Superior temporal gyrus (tissue), 1 donor: ENCODE measurements at regions not wholly inside any gene's neighbourhood (a gene's known extent, or its start where the extent isn't known, plus 50 kb on each side); places are given as distances from the start of the nearest gene placed in this dataset.
A peak's percentile ranks its signal among the peaks of the same experiment; 100 is the strongest.
"Not testable (repeated sequence)": the region's sequence is repeated elsewhere in the genome, so short reads cannot be mapped to it uniquely, and the experiment has no call there.

ENCODE experiments used
- DNase-seq: peaks from one replicate; pipeline ENCODE4 v3.0.0-alpha.2; 2016; ENCODE audit errors: extremely low spot score

GRCh38 chr13:80962855-80963254, 621.9 kb upstream of the SPRY2 start:
- DNase-seq = no peak

GRCh38 chr13:80962173-80962572, 621.2 kb upstream of the SPRY2 start:
- no peak for DNase-seq

GRCh38 chr13:80957019-80957655, 616.2 kb upstream of the SPRY2 start:
- no peak for DNase-seq

- peak; percentile 27 for DNase-seq
Measured at GRCh38 chr13:80955501-80955900, 614.6 kb upstream of the SPRY2 start.

- DNase-seq = no peak
Measured at GRCh38 chr13:80952158-80952557, 611.2 kb upstream of the SPRY2 start.

- no peak for DNase-seq
Measured at GRCh38 chr13:80946008-80946802, 605.3 kb upstream of the SPRY2 start.

- no peak for DNase-seq
Measured at GRCh38 chr13:80945328-80945727, 604.4 kb upstream of the SPRY2 start.

- no peak for DNase-seq
Measured at GRCh38 chr13:80939581-80939980, 598.7 kb upstream of the SPRY2 start.

GRCh38 chr13:80931766-80932165, 590.8 kb upstream of the SPRY2 start:
- DNase-seq = no peak

- DNase-seq = no peak
Measured at GRCh38 chr13:80931118-80931517, 590.2 kb upstream of the SPRY2 start.

- no peak for DNase-seq
Measured at GRCh38 chr13:80928241-80928640, 587.3 kb upstream of the SPRY2 start.

GRCh38 chr13:80926024-80926423, 585.1 kb upstream of the SPRY2 start:
- not testable (repeated sequence) for DNase-seq

- peak; percentile 56 for DNase-seq
Measured at GRCh38 chr13:80924596-80924995, 583.7 kb upstream of the SPRY2 start.

GRCh38 chr13:80923907-80924306, 583.0 kb upstream of the SPRY2 start:
- DNase-seq = no peak

GRCh38 chr13:80921971-80922370, 581.0 kb upstream of the SPRY2 start:
- DNase-seq = no peak

- DNase-seq = no peak
Measured at GRCh38 chr13:80921541-80921940, 580.6 kb upstream of the SPRY2 start.

- no peak for DNase-seq
Measured at GRCh38 chr13:80906860-80907259, 565.9 kb upstream of the SPRY2 start.

- no peak for DNase-seq
Measured at GRCh38 chr13:80904386-80904785, 563.5 kb upstream of the SPRY2 start.

- DNase-seq = no peak
Measured at GRCh38 chr13:80903911-80904310, 563.0 kb upstream of the SPRY2 start.

GRCh38 chr13:80901530-80901929, 560.6 kb upstream of the SPRY2 start:
- no peak for DNase-seq

- no peak for DNase-seq
Measured at GRCh38 chr13:80901111-80901510, 560.2 kb upstream of the SPRY2 start.

- no peak for DNase-seq
Measured at GRCh38 chr13:80900561-80900960, 559.6 kb upstream of the SPRY2 start.

- DNase-seq = not testable (repeated sequence)
Measured at GRCh38 chr13:80897641-80898040, 556.7 kb upstream of the SPRY2 start.
